ELF-1 (cell line): ENCODE measurements at regions not wholly inside any gene's neighbourhood (a gene's known extent, or its start where the extent isn't known, plus 50 kb on each side); places are given as distances from the start of the nearest gene placed in this dataset.

Source experiments
- DNase-seq: peaks from one replicate; pipeline ENCODE4 v3.0.0-alpha.2; 2016; ENCODE audit warnings: low read depth, low spot score

- DNase-seq = no peak
Observed at GRCh38 chr3:43207628-43208085, 78.7 kb upstream of the SNRK start.

DNA sequence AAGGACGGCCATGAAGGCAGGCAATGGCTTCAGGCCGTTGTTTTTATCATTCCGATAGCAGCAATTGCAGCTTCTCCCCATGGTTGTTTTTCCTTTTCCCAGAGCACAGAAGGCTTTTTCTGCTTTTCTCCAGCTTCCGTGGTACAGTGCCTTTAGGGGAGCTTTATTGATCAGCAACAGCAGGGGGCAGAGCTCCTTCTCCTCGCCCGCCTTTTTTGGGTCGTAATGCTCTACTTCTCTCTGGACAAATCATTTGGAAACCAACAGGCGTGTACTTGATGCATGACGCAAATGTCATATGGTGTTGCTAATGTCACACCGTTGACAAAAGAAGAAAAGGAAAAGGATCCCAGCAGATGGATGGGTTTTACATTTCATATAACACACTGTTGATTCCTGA is 79.7 kb upstream of the SNRK start:
- DNase-seq = peak; percentile 47

GRCh38 chr3:43206105-43206504 is 80.2 kb upstream of the SNRK start:
- no peak for DNase-seq

- DNase-seq = peak; percentile 26
Observed at GRCh38 chr3:43203022-43203421, 83.3 kb upstream of the SNRK start.

- no peak for DNase-seq
Observed at GRCh38 chr3:43201581-43201980, 84.8 kb upstream of the SNRK start.

DNA sequence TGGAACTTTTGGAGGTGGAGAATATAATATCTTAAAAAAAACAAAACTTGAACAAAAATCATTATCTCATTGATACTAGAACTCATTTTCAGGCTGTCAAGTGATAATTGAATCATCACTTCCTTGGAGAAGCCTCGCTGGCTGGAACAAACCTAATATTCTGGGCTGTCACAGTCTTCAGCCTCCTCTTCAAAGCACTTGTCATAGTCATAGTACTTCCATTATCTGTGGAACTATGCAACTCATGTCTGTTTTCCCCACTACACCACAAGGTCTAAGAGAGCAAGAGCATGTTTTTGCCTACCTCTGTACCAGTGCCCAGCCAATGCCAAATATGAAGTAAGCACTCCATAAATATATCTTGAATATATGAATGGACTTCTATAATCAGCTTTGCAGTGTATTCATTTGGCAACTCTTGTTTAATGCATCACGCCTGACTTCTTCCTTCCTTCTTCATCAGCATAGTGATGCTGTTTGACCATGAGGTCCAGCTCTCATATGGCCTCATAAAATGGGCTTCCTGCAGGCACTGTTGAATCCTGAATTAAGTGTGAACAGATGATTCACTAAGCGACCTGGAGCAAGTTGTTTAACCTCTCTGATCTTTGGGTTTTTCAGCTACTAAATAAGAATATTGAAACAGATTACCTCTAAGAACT is 86.6 kb upstream of the SNRK start:
- DNase-seq = no peak

GRCh38 chr3:43198791-43199644 is 87.3 kb upstream of the SNRK start:
- DNase-seq = no peak

DNA sequence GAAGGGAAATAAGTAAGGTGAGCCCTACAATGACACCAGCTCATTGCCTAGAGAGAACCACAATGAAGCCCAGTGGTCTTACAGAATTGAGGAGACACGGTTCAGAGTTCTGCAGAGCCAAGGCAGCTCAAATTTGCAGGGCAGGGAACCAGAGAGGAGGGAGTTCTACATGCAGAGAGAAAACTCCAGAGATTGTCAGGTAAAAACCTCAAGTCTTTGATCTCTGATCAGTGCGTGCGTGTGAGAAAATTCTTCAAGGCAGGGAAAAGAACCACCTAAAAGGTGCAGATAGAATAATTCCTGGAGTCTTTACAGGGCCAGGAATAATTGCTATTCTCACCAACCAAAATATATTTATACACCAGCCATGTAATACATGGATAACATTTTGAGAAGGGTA is 88.0 kb upstream of the SNRK start:
- no peak for DNase-seq

DNA sequence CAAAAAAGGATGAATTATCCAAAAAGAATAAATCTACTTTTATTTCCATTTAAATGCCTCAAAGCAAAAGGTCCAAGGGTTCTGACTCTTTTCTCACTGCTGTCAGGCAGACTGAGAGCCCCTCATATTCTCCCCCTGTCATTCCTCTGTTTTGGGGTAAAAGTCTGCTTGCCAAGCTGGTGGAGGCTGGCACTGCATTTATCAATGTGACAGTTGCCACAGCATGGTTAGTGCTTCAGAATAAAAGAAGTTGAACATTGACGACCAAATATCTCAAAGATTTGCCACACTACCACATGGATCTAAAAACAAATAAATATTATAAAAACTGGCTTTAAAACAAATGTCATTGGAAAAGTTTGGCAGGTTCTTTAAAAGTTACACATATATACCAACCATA is 89.2 kb upstream of the SNRK start:
- no peak for DNase-seq

DNA sequence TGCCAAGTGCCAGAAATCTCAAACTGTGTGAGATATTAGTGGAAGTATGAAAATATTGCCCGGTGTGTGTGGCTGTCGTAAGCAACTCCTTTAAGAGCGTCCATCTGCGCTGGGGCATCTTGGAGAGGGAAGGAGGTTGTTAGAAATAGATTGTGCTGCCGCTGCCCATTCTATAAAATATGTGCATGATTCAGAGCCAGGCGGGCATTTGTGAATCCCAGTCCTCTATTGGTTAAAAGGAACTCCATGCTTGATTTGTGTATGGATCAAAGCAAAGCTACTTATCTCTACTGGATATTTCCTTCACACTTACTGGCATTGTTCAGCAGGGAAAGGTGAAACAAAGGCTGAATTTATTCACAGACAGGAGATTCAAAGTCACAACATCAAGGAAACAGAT is 89.6 kb upstream of the SNRK start:
- DNase-seq = no peak

DNA sequence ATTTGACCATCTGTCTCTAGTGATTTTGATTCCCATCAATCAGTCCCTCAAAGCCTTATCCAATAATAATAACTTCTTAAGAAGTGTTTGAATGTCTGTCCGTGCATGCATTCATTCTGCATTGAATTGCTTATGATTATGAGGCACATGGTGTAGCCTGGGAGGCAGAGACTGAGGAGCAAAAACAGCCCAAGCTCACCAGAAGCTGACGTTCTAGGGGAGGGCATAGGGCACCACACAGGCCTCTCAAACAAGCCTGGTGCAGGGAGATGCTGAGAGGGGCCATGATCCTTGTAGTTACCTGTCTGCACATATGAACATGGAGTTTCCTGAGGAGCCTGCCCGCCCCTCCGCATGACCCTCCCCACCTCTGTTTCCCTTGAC is 89.2 kb upstream of the POMGNT2 start:
- no peak for DNase-seq

GRCh38 chr3:43194490-43195114 is 88.7 kb upstream of the POMGNT2 start:
- no peak for DNase-seq

DNA sequence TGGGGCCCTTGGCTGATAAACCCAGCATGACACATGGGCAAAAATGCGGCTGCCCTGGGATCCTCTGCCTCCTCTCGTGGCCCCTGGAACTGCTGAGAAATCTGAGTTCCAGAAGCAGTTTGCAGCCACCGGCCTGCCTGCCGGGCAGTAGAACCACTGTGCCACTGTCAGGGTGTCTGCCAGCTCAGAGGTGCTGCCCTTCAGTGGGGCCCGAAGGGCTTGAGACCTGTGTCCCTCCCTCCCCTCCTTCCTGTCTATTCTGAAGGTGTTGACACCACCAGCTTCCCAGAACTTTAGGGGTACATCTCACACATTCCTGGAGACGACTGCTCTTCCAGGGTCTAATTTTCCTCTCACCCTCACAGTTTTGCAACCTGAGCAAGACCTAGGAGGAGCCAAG is 88.2 kb upstream of the POMGNT2 start:
- DNase-seq = no peak

DNA sequence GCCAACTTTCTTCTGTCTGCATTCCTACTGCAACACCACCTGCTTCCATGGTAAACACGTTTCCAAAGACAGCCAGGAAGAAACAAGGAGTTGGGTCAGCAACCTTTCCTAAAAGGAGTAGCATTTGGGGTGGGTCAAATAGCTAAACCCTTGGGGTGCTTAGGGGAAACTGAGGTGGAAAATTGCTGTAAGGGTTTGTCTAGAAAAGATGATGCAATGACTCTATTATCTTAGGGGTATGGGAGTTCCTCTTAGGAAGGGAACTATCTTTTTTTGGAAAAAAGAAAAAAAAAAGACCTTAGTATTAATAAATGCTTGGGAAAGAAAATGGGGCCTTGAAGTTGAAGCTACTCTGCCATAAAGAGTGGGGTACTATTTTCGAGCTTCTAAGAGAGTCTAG is 86.1 kb upstream of the POMGNT2 start:
- DNase-seq = no peak

DNA sequence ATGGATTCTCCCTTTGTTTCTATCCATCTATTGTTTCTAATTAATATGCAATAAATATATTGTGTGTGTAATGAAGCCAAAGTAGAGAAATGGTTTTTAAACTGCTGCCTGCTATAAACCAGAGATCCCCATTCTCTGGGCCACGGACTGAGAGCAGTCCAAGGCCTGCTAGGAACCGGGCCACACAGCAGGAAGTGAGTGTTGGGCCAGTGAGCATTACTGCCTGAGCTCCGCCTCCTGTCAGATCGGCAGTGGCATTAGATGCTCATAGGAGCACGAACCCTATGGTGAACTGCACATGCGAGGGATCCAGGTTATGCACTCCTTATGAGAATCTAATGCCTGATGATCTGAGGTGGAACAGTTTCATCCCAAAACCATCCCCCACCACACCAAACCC is 85.2 kb upstream of the POMGNT2 start:
- no peak for DNase-seq

GRCh38 chr3:43190670-43191069 is 84.8 kb upstream of the POMGNT2 start:
- no peak for DNase-seq

GRCh38 chr3:43187836-43188479 is 82.1 kb upstream of the POMGNT2 start:
- DNase-seq = no peak

DNA sequence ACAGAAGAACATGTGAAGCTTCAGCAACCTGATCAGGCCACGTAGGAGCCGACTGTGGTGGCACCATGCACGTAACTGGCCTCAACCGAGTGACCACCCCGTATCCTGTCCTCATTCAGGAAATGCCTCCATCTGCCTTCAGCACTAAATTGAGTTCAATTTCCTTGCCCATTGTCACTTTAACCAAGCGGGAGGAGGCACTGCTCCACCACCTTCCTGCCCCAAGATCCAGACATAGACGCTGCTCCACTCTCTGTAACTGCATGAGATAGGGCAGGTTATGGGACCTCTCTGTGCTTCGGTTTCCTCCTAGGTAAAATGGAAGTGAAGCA is 80.1 kb upstream of the POMGNT2 start:
- DNase-seq = no peak

DNA sequence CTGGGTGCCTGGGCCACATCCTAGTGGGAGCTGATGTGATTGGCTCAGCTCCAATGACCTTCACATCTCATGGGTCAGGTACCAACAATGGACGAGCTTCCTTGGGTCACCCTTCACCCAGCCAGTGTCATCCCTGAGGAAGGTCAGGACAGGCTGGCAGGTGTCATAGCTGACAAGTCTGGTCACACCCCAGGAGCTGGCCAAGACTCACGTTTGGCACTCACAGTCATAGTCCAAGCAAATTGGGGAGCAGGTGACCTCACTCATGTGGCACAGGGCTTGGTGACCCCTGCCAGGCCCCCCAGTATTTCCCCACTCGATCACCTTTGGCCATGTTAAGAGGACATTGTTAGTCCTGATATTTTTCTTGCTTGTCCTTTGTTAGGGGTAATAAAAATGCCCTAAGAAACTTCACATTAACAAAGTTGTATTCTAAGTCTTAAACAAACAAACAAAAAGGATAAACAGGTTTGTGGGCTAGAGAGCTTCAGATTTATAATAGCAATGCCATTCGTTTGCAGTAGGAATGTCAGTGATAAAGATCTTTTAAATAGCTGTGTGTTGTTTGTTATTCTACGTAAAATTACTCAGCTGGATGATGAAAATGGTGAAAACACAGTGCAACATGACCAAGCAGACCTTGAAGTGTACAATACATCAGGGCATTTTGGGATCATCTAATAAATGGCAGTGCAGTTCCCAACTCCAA is 79.5 kb upstream of the POMGNT2 start:
- DNase-seq = no peak

DNA sequence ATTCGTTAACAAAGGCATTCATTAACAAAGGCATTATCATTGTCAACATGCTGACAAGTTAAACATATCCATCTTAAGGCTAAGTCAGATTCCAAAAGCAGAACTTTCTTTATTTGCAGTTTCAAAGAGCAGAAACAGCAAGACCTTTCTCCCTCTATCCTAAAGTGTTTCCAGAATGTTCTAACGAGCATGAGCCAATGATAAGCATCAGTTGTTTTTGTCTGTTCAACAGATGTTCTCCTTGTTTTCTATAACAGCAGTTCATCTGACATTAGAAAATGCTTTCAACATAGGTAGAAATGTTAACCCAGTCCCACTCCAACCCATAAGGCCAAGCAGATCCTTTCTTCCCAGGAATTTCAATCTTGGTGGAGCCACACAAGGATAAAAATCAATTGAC is 77.6 kb upstream of the POMGNT2 start:
- DNase-seq = no peak

DNA sequence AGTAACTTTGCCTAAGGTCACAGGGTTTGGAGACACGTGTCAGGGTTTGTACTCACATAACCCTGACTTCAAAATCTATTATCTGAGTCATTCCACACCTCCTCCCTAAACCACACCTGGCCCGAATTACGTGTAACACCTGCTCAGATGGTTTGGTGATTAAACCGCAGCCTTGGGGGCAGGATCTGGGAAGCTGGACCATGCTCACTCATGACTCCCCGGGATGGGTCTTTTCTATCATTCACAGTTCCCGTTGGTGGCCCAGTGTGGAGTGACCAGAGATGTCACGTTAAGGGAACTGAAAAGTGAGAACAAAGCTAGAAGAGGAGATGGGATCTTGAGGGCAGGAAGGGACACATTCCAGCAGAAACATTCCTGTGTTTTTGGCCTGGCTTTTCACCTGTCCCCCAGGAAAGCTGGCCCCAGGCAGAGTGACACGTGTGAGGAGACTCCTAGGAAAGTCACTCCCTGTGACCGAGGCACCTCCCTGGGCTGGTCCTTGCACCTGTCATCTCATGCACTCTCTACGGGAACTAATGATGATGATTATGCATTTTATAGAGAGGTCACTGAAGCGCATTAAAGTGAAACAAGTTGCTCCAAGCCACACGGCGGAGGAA is 75.4 kb upstream of the POMGNT2 start:
- DNase-seq = peak; percentile 11
